GM23338 (cell line): ENCODE measurements at regions not wholly inside any gene's neighbourhood (a gene's known extent, or its start where the extent isn't known, plus 50 kb on each side); places are given as distances from the start of the nearest gene placed in this dataset.

Experiments used
- ATAC-seq: fragments of 200-7000 bp; cut with Tn5 transposase; 3 replicates; pipeline ENCODE4 v1.9.1; 2020
- DNase-seq: peaks from one replicate; pipeline ENCODE4 v3.0.0-alpha.2; 2015; ENCODE audit warnings: low spot score
- H2AFZ ChIP-seq: fragments of 200-600 bp; sonication (generic); 2 replicates; pipeline ENCODE4 v1.8.0; 2016; ENCODE audit warnings: antibody characterized with exemption, mild to moderate bottlenecking, moderate library complexity
- H3F3A ChIP-seq: fragments of 200-600 bp; sonication (generic); replicated peaks from 2 replicates; pipeline ENCODE4 v1.8.0; 2017; ENCODE audit warnings: antibody characterized with exemption, mixed run types, low read depth
- H3K27ac ChIP-seq: fragments of 200-600 bp; sonication (generic); 2 replicates; pipeline ENCODE4 v1.6.1; 2016; ENCODE audit warnings: low read depth
- H3K27me3 ChIP-seq: fragments of 200-600 bp; sonication (generic); 2 replicates; pipeline ENCODE4 v1.8.0; 2016; ENCODE audit warnings: mild to moderate bottlenecking, mixed run types, moderate library complexity; ENCODE audit not compliant: insufficient read depth
- H3K36me3 ChIP-seq: fragments of 200-600 bp; sonication (generic); 2 replicates; pipeline ENCODE4 v1.8.0; 2016; ENCODE audit warnings: mild to moderate bottlenecking; ENCODE audit not compliant: insufficient read depth
- H3K4me1 ChIP-seq: fragments of 200-600 bp; sonication (generic); 2 replicates; pipeline ENCODE4 v1.8.0; 2016; ENCODE audit warnings: mild to moderate bottlenecking, moderate library complexity; ENCODE audit not compliant: insufficient read depth
- H3K4me2 ChIP-seq: fragments of 200-600 bp; sonication (generic); 2 replicates; pipeline ENCODE4 v1.7.1; 2017; ENCODE audit warnings: mixed run types
- H3K4me3 ChIP-seq: fragments of 200-600 bp; sonication (generic); 2 replicates; pipeline ENCODE4 v1.6.1; 2016; ENCODE audit warnings: mixed run types
- H3K79me2 ChIP-seq: fragments of 200-600 bp; sonication (generic); replicated peaks from 2 replicates; pipeline ENCODE4 v1.8.0; 2017; ENCODE audit warnings: mild to moderate bottlenecking; ENCODE audit not compliant: insufficient read depth
- H3K9me2 ChIP-seq: fragments of 200-600 bp; sonication (generic); 2 replicates; pipeline ENCODE4 v1.8.0; 2017; ENCODE audit not compliant: insufficient read depth
- H4K20me1 ChIP-seq: fragments of 200-600 bp; sonication (generic); replicated peaks from 2 replicates; pipeline ENCODE4 v1.8.0; 2017; ENCODE audit warnings: mild to moderate bottlenecking; ENCODE audit not compliant: insufficient read depth
- H3K27ac Mint-ChIP-seq: 2 replicates; pipeline ENCODE4 v1.8.0; 2020; ENCODE audit warnings: inconsistent platforms, mild to moderate bottlenecking, moderate library complexity, mixed read lengths
- H3K27me3 Mint-ChIP-seq: 3 replicates; pipeline ENCODE4 v1.8.0; 2022; ENCODE audit warnings: low read depth, mild to moderate bottlenecking, moderate library complexity, mixed read lengths, inconsistent platforms; ENCODE audit not compliant: insufficient read depth, poor library complexity
- H3K36me3 Mint-ChIP-seq: 3 replicates; pipeline ENCODE4 v1.8.0; 2021; ENCODE audit warnings: low read depth, mild to moderate bottlenecking, inconsistent platforms, moderate library complexity, mixed read lengths
- H3K4me1 Mint-ChIP-seq: 3 replicates; pipeline ENCODE4 v1.8.0; 2020; ENCODE audit warnings: mild to moderate bottlenecking, inconsistent platforms, mixed read lengths
- H3K4me3 Mint-ChIP-seq: 3 replicates; pipeline ENCODE4 v1.8.0; 2021; ENCODE audit warnings: moderate library complexity, mild to moderate bottlenecking, inconsistent platforms, mixed read lengths
- H3K9me3 Mint-ChIP-seq: 3 replicates; pipeline ENCODE4 v1.8.0; 2020; ENCODE audit warnings: moderate library complexity, mild to moderate bottlenecking, inconsistent platforms, mixed read lengths
- CREB1 ChIP-seq: fragments of 250-450 bp; sonication (Bioruptor Pico); IDR thresholded peaks from 2 replicates; pipeline ENCODE4 v1.5.0; 2020; ENCODE audit warnings: low read depth, mild to moderate bottlenecking, moderate library complexity
- CTCF ChIP-seq, 2 experiments: fragments of 200-600 bp in 1 of 2; sonication (generic) in 1 of 2; conservative IDR thresholded peaks; 2 replicates each; pipeline versions ENCODE4 v1.5.1 to v1.6.1; 2016 to 2017; ENCODE audit warnings: antibody characterized with exemption in 2 of 2, low read depth in 2 of 2, mild to moderate bottlenecking in 2 of 2, moderate library complexity in 1 of 2
- ETS1 ChIP-seq: IDR thresholded peaks from 2 replicates; pipeline ENCODE4 v1.6.1; 2016; ENCODE audit warnings: antibody characterized with exemption
- EZH2phosphoT487 ChIP-seq: fragments of 200-600 bp; sonication (generic); IDR thresholded peaks from one replicate; pipeline ENCODE4 v1.8.1; 2018; ENCODE audit warnings: antibody characterized with exemption; ENCODE audit not compliant: unreplicated experiment
- JUNB ChIP-seq: IDR thresholded peaks from one replicate; pipeline ENCODE4 v1.6.1; 2016; ENCODE audit warnings: antibody characterized with exemption; ENCODE audit not compliant: unreplicated experiment
- POLR2AphosphoS5 ChIP-seq: IDR thresholded peaks from 2 replicates; pipeline ENCODE4 v1.6.1; 2016; ENCODE audit warnings: antibody characterized with exemption, low read depth
- ZNF114 ChIP-seq: fragments of 250-450 bp; sonication (Bioruptor Pico); IDR thresholded peaks from 2 replicates; pipeline ENCODE4 v1.5.0; 2020; ENCODE audit warnings: mild to moderate bottlenecking, moderate library complexity
- ZNF331 ChIP-seq: fragments of 250-450 bp; sonication (Bioruptor Pico); IDR thresholded peaks from 2 replicates; pipeline ENCODE4 v1.5.0; 2020; ENCODE audit warnings: low read depth, mild to moderate bottlenecking, moderate library complexity
- ZNF462 ChIP-seq: fragments of 250-450 bp; sonication (Bioruptor Pico); IDR thresholded peaks from 2 replicates; pipeline ENCODE4 v1.5.0; 2020; ENCODE audit warnings: mild to moderate bottlenecking, moderate library complexity

- H2AFZ ChIP-seq, result no peak overlapping the region
- DNase-seq (no peak), ATAC-seq (no peak)
- Mint-ChIP-seq H3K27me3 (no peaks in the 10 kb centered on the region), H3K4me1 (no peaks in the 10 kb centered on the region), H3K4me3 (no peak overlapping the region), H3K27ac (no peak overlapping the region), H3K36me3 (no peaks in the 10 kb centered on the region), H3K9me3 (no peaks in the 10 kb centered on the region)
- no peaks in the 10 kb centered on the region for H3F3A ChIP-seq
- no peaks in the 10 kb centered on the region for H4K20me1 ChIP-seq
- no peaks in the 10 kb centered on the region for H3K79me2 ChIP-seq
- no peak overlapping the region for H3K4me2 ChIP-seq
- H3K36me3 ChIP-seq, result no peaks in the 10 kb centered on the region
- H3K4me3 ChIP-seq, result no peak overlapping the region
- H3K27me3 ChIP-seq, result no peaks in the 10 kb centered on the region
- TF ChIP-seq POLR2AphosphoS5 (no peak), ZNF462 (CRISPR knock-in tag) (no peak), CREB1 (CRISPR knock-in tag) (no peak), ZNF114 (CRISPR knock-in tag) (no peak), ETS1 (no peak), EZH2phosphoT487 (no peak), JUNB (no peak), ZNF331 (CRISPR knock-in tag) (no peak), CTCF (conservative IDR thresholded peaks at IDR 0.05; ENCODE audit: low read depth in 2 of 2) (no peak)
- H3K9me2 ChIP-seq, result no peaks in the 10 kb centered on the region
- H3K4me1 ChIP-seq, result no peaks in the 10 kb centered on the region
- no peak overlapping the region for H3K27ac ChIP-seq
Measured at GRCh38 chr3:67876261-67876660, 221.8 kb upstream of the SUCLG2 start.
